Stimulated activated CD8-positive, alpha-beta memory T cell treated with anti-CD3 and anti-CD28 coated beads, Interleukin-7, amount 100 ng/mL, for 48 hours (primary cell): ENCODE measurements at regions not wholly inside any gene's neighbourhood (a gene's known extent, or its start where the extent isn't known, plus 50 kb on each side); places are given as distances from the start of the nearest gene placed in this dataset.
"Not testable (repeated sequence)": the region's sequence is repeated elsewhere in the genome, so short reads cannot be mapped to it uniquely, and the experiment has no call there.

Experiments used
- DNase-seq, 2 donors: peaks; one replicate each; pipeline ENCODE4 v3.0.0-alpha.2; 2020; ENCODE audit warnings: low read depth in 1 of 2; ENCODE audit errors: extremely low read depth in 1 of 2

- no peak for DNase-seq
Measured at GRCh38 chr11:90294526-90294925, 71.7 kb upstream of the CHORDC1 start.

DNA sequence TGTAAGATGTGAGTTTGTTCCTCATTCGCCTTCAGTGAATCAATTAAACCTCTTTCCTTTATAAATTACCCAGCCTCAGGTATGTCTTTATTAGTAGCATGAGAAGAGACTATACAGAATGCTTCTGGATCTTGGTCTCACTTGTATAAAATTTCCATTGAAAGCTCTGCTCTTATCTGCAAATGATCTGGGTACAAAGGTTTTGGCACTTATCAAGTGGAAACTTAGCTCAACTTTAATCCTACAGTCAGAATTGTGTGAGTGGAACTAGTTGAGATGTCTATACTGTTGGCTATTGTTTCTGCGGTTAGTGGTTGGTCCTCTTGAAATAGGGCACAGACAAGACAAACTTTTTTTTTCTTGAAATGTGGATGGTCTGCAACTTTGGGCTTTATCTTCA, 71.2 kb upstream of the CHORDC1 start:
- no peak for DNase-seq

DNA sequence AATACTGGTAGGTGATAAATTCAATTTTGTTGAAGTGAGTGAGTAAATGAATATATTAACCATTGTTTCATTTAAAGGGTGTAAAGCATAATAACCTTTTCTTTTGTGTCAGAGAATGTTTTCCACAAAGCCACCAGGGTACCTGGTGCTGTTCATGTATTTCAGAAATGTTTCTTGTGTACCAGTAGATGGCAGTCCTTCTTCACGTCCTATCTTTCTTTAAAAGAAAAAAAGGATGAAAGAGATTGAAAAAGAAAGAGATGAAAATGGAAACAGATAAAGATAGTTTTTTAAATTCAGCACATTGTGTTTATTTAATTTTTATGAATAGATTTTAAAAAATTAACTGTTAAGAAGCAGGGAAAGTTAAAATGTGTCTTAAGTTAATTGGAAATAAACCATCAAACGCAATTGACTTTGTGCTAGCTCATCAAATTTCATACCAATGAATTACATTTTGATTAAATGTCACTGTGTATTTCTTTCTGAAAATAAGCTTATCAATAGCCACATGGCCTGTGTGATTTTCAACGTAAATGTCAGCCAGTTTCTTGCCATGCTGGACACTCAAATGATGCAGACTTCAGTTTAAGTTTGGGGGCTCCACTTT, 65.5 kb upstream of the CHORDC1 start:
- DNase-seq: no peak

DNA sequence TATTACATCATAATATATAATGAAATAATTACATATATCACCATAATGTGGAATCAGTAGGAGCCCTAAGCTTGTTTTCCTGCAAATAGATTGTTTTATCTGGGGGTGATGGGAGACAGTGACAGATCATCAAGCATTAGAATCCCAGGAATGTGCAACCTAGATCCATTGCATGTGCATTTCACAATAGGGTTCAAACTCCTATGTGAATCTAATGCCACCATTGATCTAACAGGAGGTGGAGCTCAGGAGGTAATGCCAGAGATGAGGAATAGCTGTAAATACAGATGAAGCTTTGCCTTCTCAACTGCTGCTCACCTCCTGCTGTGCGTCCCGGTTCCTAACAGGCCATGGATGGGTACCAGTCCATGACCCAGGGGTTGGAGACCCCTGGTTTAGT, 63.8 kb upstream of the CHORDC1 start:
- no peak for DNase-seq

DNA sequence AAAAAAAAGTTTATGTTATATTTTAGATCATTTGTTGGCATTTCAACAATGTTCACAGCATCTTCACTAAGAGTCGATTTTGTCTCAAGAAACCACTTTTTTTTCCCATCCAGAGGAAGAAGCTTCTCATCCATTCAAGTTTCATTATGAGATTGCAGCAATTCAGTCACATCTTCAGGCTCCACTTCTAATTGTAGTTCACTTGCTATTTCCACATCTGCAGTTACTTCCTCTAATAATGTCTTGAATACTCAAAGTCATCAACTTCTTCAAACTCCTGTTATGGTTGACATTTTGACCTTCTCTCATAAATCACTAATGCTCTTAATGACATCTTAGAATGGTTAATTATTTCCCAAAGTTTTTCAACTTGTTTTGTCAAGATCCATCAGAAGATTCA, 61.3 kb upstream of the CHORDC1 start:
- DNase-seq: no peak

- not testable (repeated sequence) for DNase-seq
Measured at GRCh38 chr11:90282551-90283071, 59.8 kb upstream of the CHORDC1 start.

GRCh38 chr11:90274362-90274761, 51.5 kb upstream of the CHORDC1 start:
- no peak for DNase-seq
